Prostate gland (tissue), 2 donors: ENCODE measurements at regions not wholly inside any gene's neighbourhood (a gene's known extent, or its start where the extent isn't known, plus 50 kb on each side); places are given as distances from the start of the nearest gene placed in this dataset.

Experiments used
- DNase-seq: peaks from one replicate; pipeline ENCODE4 v3.0.0-alpha.2; 2019; ENCODE audit warnings: low spot score
- H3K27ac ChIP-seq, 2 donors: fragments of 200-600 bp; sonication (generic); 2 replicates each; pipeline ENCODE4 v1.5.1; 2017 to 2019
- H3K27me3 ChIP-seq: fragments of 200-600 bp; sonication (generic); replicated peaks from 2 replicates; pipeline ENCODE4 v1.5.1; 2019; ENCODE audit not compliant: insufficient read depth
- H3K36me3 ChIP-seq, 2 donors: fragments of 200-600 bp; sonication (generic); 1 replicate in 1 of 2; 2 replicates in 1 of 2; pipeline versions ENCODE4 v1.5.1 to v1.8.1; 2017 to 2019
- H3K4me1 ChIP-seq: fragments of 200-600 bp; sonication (generic); replicated peaks from 2 replicates; pipeline ENCODE4 v1.5.1; 2019
- H3K4me3 ChIP-seq, 2 donors: fragments of 200-600 bp; sonication (generic); 2 replicates each; pipeline ENCODE4 v1.5.1; 2017 to 2019
- H3K9me3 ChIP-seq: fragments of 200-600 bp; sonication (generic); 2 replicates; pipeline ENCODE4 v1.5.1; 2017
- CTCF ChIP-seq, 4 experiments: fragments of 200-600 bp in 2 of 4; fragments of 450-650 bp in 2 of 4; sonication (generic) in 2 of 4; IDR thresholded peaks; 1 replicate in 3 of 4; 2 replicates in 1 of 4; pipeline ENCODE4 v1.5.1; 2016 to 2019; ENCODE audit warnings: antibody characterized with exemption in 4 of 4, mild to moderate bottlenecking in 2 of 4, moderate library complexity in 2 of 4
- POLR2A ChIP-seq: fragments of 450-650 bp; IDR thresholded peaks from one replicate; pipeline ENCODE4 v1.6.1; 2016; ENCODE audit warnings: antibody characterized with exemption, mild to moderate bottlenecking
- POLR2AphosphoS5 ChIP-seq: sonication (generic); formaldehyde crosslinking; IDR thresholded peaks from one replicate; pipeline ENCODE4 v1.6.1; 2017; ENCODE audit warnings: antibody characterized with exemption
- WGBS: methylation state at CpG from one replicate; pipeline ENCODE4 v1.1.5; 2018; 5-methylcytosine and 5-hydroxymethylcytosine counted together
- intact Hi-C: fragments of 100-400 bp; cut with DNase I; formaldehyde crosslinking; loops from one replicate; pipeline ENCODE4 v1.14.2; 2022

- H3K27ac ChIP-seq = peak overlapping the region in 1 of 2 donors; percentile 11
- H3K4me3 ChIP-seq = no peak overlapping the region
- TF ChIP-seq POLR2AphosphoS5 (no peak), POLR2A (no peak), CTCF (IDR thresholded peaks at IDR 0.05) (no peak)
- no peaks in the 10 kb centered on the region for H3K4me1 ChIP-seq
- no peaks in the 10 kb centered on the region for H3K36me3 ChIP-seq
- DNase-seq = no peak
- intact Hi-C loops = no loop called here
- H3K27me3 ChIP-seq = no peaks in the 10 kb centered on the region
- WGBS = 86% methylated on average over 4 of the region's 4 CpGs
- no peaks in the 10 kb centered on the region for H3K9me3 ChIP-seq
These were observed 66.5 kb upstream of the NPAS2 start for GRCh38 chr2:100753444-100753843.

- TF ChIP-seq CTCF (IDR thresholded peaks at IDR 0.05) = no peak
- no peak for TF ChIP-seq POLR2A
- no peak for TF ChIP-seq POLR2AphosphoS5
- H3K9me3 ChIP-seq = no peaks in the 10 kb centered on the region
- peak overlapping the region in 1 of 2 donors; percentile 11 for H3K27ac ChIP-seq
- H3K4me3 ChIP-seq = no peak overlapping the region
- intact Hi-C loops = no loop called here
- WGBS = 46% methylated on average over 1 of the region's 1 CpG
- DNase-seq = no peak
- H3K27me3 ChIP-seq = no peaks in the 10 kb centered on the region
- no peaks in the 10 kb centered on the region for H3K36me3 ChIP-seq
- H3K4me1 ChIP-seq = no peaks in the 10 kb centered on the region
These were observed 66.1 kb upstream of the NPAS2 start for GRCh38 chr2:100753881-100754280.

GRCh38 chr2:100754951-100755350 lies 65.0 kb upstream of the NPAS2 start:
- no peaks in the 10 kb centered on the region for H3K9me3 ChIP-seq
- no peaks in the 10 kb centered on the region for H3K27me3 ChIP-seq
- no peaks in the 10 kb centered on the region for H3K4me1 ChIP-seq
- no peak overlapping the region for H3K27ac ChIP-seq
- no peak for DNase-seq
- no peaks in the 10 kb centered on the region for H3K36me3 ChIP-seq
- 81% methylated on average over 4 of the region's 4 CpGs for WGBS
- no peak for TF ChIP-seq CTCF (IDR thresholded peaks at IDR 0.05)
- intact Hi-C loops = no loop called here
- no peak overlapping the region for H3K4me3 ChIP-seq

- H3K27me3 ChIP-seq = no peaks in the 10 kb centered on the region
- TF ChIP-seq CTCF (IDR thresholded peaks at IDR 0.05) (no peak), POLR2AphosphoS5 (no peak), POLR2A (no peak)
- intact Hi-C loops = no loop called here
- no peak overlapping the region for H3K27ac ChIP-seq
- no peak for DNase-seq
- H3K4me3 ChIP-seq = no peak overlapping the region
- no peaks in the 10 kb centered on the region for H3K36me3 ChIP-seq
- no peaks in the 10 kb centered on the region for H3K9me3 ChIP-seq
- WGBS = 33% methylated on average over 2 of the region's 2 CpGs
- H3K4me1 ChIP-seq = no peaks in the 10 kb centered on the region
These were observed 64.5 kb upstream of the NPAS2 start for GRCh38 chr2:100755441-100755840.

- no peak for DNase-seq
- Histone ChIP-seq H3K4me3 (no peak overlapping the region), H3K4me1 (no peaks in the 10 kb centered on the region), H3K27me3 (no peaks in the 10 kb centered on the region), H3K27ac (peak overlapping the region in 1 of 2 donors; percentile 8), H3K9me3 (no peaks in the 10 kb centered on the region), H3K36me3 (no peaks in the 10 kb centered on the region)
- TF ChIP-seq CTCF (IDR thresholded peaks at IDR 0.05) = no peak
- TF ChIP-seq POLR2AphosphoS5 = no peak
- TF ChIP-seq POLR2A = no peak
- WGBS = 33% methylated on average over 1 of the region's 1 CpG
- intact Hi-C loops = no loop called here
These were observed 63.2 kb upstream of the NPAS2 start for GRCh38 chr2:100756704-100757103.
